IPS-NIHi7 (cell line): ENCODE measurements at regions not wholly inside any gene's neighbourhood (a gene's known extent, or its start where the extent isn't known, plus 50 kb on each side); places are given as distances from the start of the nearest gene placed in this dataset.
"Not testable (repeated sequence)": the region's sequence is repeated elsewhere in the genome, so short reads cannot be mapped to it uniquely, and the experiment has no call there.

Experiments used
- DNase-seq: peaks from one replicate; pipeline ENCODE4 v3.0.0; 2012; ENCODE audit warnings: mixed read lengths; ENCODE audit errors: extremely low spot score

GRCh38 chr2:52034706-52035105, 1002.8 kb upstream of the NRXN1 start:
- DNase-seq, result no peak

GRCh38 chr2:52022006-52022405, 990.1 kb upstream of the NRXN1 start:
- DNase-seq, result no peak

- DNase-seq, result no peak
These were observed 985.8 kb upstream of the NRXN1 start for GRCh38 chr2:52017646-52018235.

- not testable (repeated sequence) for DNase-seq
These were observed 975.0 kb upstream of the NRXN1 start for GRCh38 chr2:52006821-52007366.

DNA sequence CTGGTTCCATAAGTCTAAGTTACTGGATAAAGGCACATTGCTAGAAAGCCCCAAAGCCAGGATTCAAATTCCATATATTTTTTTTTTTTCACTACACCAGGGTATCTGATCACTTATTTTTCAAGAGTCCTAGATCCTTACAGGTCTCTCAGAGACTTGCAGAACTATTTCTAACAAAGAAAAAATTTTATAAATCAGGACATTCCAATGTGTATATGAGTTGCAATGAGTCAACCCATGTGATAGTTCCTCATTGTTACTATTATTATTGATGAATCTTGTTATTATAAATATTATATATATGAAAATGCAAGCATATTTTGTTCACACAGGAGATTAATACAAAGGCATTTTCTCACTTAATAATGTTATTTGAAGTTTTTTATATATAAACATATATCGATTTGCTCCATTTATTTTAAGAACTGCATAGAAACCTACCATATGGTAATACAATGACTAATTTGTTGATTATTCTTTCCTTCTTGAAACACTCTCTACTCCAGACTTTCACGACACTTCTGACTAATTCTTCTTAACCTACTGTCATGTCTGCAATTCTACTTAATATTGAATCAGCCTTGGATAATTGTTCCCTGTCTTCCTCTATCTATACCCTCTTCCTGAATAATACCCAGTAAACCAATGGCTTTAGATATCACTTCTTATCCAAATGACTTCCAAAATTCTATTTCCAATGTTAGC, 968.4 kb upstream of the NRXN1 start:
- no peak for DNase-seq

- no peak for DNase-seq
These were observed 967.0 kb upstream of the NRXN1 start for GRCh38 chr2:51998890-51999289.

GRCh38 chr2:51997571-51997970, 965.6 kb upstream of the NRXN1 start:
- DNase-seq, result no peak

DNA sequence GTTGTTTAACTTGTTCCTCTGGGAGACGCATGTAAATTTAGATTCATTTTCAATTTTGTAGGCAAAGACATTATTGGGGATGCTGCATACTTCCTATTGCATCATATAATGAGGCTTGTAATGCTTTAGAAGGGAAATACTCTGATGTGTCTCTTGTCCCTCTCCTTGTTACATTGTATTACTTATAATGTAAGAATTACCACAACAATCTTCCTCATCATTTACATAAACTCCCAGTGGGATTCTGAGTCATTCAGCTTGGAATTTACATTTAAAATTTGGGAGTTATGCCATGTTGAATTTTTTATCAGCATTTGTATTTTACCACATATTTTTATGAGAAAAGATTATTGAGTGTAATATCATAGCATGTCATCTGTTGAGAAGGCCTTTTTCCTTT, 963.4 kb upstream of the NRXN1 start:
- DNase-seq, result no peak

DNA sequence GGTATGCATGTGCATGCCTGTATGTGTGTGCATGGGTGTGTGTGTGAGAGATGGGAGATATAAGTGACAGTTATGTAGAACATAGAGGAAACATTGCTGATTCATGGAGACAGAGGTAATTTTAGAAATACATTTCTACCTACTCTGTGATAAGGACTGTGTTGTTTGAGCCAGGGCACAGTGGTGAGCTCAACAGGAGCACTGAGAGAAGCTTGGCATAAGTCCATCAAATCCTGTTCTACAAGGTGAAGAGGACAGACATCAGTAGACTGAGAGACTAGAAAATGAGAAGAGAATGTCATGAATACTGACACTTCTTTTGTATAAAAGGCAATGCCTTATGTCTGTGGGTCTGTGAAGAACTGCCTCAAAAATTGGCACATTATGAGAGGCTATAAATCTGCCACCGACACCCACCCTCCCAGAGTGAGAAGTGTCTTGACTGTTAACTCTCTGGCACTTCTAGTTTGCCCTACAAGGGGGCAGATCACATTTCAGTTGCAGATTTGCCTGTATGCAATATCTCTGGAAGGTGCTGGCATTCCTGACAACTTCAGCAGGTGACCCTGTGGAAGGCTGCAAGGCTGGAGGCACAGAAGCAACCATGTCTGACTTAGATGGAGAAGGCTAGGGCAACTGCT, 962.3 kb upstream of the NRXN1 start:
- DNase-seq, result no peak

DNA sequence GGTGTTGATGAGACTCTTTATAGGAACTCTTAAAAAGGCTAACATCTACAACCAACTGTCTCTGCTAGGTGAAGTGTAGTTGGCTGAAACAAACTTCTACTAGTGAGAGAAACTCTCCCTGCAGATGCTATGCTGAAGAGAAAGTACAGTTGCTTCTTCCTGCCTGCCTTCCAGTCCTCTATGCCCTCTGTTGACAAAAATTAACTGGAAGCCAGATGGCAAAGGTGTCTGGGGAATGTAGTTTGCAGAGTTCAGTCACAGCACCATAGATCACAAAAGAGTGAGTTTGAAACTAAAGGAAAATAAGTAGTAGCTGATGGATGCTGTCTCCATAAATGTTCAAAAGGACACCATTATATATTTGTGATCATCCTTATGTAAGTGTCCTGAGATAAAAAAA, 958.8 kb upstream of the NRXN1 start:
- DNase-seq, result no peak

DNA sequence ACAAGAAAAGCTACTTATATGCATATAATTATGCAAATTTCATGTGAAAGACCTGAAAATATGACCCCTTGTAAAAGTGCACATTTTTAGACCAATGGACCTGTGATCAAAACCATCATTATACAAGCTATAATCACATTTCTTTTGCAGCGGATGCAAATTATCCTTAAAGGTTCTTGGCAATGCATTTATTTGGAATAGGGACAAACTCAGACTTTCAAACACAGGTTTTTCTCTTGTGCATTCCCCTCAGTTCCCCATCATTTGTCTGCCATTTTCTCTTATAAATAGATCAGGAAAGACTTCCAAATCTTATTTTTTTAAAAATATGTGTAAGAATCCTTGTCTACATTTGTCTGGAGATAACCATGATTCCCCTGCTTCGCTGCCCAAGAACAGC, 954.2 kb upstream of the NRXN1 start:
- DNase-seq, result no peak

DNA sequence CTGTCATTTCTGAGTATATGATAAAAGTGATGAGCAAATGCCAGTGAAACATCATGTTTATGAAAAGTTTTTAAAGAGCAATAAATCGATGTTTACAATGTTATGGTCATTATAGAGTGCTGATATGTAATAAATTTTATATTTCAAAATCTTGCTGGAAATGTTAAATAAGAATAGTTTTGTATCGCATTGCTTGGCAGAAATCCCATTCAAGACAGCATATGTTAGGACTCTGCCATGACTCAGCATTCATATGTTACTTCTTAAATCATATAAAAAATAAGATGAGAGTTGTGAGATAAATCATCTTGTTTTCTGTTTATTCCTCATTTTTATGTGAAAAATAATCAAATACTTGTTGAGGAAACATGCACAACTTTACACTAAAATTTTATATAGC, 949.9 kb upstream of the NRXN1 start:
- no peak for DNase-seq

DNA sequence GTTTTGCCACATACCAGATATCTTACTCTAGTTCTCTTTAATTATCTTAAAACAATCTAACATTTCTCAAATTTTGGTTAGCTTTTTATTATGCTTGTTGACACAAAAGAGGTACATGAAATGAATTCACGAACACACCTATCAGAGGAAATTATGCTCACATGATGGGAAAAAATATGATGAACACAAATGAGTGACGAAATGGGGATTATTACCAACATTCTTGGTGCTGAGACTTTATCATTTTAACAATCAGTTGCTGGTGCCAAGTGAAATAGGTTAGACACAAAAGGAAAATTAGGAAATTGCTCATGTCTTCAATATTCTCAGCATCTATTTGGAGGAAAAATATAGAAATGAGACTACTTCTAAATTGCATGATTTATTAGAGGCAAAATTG, 944.7 kb upstream of the NRXN1 start:
- DNase-seq, result no peak

DNA sequence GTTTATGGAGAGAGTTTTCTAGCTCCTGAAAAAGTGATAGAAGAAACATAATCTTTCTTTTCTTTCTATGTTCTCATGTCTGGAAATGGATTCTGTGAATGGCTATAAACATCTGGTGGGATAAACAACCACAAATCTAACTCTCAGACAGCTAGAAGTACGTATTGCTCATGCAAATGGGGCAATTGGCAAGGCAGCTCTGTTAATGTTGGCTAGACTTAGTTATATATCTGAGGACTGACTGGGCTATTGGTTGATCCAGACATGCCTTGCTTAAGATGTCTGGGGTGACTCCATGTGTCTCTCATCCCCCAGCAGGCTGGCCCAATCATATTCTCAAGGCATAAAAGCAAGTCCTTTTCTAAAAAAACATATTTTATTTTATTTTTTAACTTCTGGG, 939.2 kb upstream of the NRXN1 start:
- DNase-seq, result no peak

DNA sequence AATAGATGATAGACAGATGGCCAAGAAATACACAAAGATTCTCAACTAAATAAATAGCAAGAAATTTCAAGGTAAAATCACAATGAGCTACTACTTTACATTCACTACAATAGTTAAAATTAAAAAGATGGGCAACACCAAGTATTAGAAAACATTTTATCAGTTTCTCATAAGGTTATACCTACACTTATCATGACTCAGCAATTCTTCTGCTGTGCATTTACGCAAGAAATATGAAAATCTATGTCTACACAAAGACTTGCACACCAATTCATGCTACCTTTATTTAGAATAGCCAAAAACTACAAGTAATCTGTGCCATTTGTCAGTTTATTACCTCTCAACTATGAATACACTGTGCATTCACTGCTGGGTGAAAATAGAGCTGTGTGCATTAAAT, 937.4 kb upstream of the NRXN1 start:
- no peak for DNase-seq

- no peak for DNase-seq
These were observed 929.0 kb upstream of the NRXN1 start for GRCh38 chr2:51960841-51961335.

DNA sequence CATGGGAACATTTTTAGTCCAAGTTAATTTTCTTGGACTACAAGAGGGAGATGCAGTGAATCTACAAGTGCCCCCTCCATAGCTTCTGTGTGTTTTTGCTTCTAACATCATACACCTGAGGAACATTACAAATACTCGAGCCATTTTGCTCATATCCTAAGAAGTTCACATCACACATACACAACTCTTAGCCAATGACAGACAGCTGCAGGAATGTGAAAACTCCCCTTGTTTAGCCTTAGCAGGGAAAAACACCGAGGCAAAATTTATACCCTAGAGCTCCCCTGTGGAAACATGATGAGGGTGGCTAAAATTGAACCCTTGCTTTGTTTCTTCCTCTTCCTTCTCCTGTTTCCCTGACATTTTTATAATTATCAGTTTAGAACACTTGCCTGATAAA, 928.3 kb upstream of the NRXN1 start:
- DNase-seq, result no peak

DNA sequence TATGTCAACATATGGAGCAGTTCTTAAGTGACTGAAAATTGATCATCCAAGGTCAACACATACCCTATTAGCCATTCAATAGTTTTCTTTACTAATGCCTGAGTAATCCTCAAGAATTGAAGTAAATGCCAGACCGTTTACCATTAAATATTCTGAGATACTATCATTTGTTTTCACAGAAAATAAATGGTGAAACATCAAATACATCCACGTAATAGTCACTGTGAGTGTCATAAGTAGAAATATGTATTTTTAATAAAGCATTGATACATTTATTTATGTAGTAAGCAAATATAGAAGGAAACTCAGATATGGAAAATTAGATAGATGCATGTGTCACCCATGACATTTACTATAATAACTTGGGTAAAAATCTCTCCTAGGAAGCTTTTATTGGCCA, 927.8 kb upstream of the NRXN1 start:
- DNase-seq, result no peak

DNA sequence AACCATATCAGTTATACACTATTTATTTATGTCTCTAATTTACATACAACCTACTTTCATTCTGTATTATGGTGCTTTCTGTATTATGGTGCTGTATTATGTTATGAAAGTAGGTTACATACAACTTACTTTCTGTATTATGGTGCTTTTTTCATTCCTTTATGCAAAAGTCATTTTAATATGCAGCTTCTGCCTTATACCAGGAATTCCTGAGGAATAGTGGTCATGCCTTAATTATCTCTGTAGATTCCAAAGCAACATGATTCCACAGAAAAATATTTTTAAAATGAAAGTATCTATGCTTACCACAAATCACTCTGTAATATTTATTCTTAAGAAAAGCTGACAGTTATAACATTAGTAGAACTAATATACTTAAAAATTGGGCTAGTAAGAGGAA, 922.0 kb upstream of the NRXN1 start:
- DNase-seq, result no peak

DNA sequence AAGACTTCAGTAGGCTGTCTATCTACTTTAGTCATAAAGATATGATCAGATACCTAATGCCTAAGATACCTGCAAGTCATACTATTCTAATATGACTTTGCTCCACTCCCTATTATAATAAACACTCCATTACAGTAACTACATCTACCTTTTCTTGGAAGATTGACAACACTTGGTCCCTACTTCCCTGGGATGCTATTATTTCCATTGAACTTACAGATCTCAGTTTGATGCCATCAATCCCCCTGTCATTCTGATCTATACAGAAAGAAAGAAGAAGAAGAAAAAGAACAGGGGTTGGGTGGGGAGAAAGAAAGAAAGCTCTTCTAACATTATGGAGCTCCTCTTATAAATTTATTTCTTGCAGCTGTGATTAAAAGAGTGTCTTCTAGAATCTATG, 889.1 kb upstream of the NRXN1 start:
- DNase-seq, result no peak

GRCh38 chr2:51920509-51920908, 888.6 kb upstream of the NRXN1 start:
- no peak for DNase-seq

DNA sequence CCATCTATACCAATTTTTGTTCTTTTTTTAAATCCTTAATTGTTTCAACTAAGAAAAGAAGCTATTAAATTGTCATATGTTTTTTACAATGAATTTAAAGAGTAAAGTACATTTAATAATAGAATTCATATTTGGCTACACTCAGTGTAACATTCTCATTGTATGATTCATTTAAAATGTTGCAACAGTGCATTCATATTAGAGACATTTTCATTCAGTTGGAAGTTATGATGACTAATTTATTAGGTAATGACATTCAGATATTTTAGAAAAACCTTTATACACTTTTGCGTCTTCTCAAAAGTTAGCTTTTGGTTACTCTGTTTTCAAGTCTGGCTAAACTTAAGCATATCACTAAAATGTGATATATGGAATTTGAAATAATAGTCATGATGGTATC, 887.5 kb upstream of the NRXN1 start:
- no peak for DNase-seq

- no peak for DNase-seq
These were observed 886.2 kb upstream of the NRXN1 start for GRCh38 chr2:51918113-51918512.
